Cardiac septum (tissue), 1 donor: ENCODE measurements at regions not wholly inside any gene's neighbourhood (a gene's known extent, or its start where the extent isn't known, plus 50 kb on each side); places are given as distances from the start of the nearest gene placed in this dataset.
"Not testable (repeated sequence)": the region's sequence is repeated elsewhere in the genome, so short reads cannot be mapped to it uniquely, and the experiment has no call there.

Experiments
- DNase-seq: peaks from one replicate; pipeline ENCODE4 v3.0.0-alpha.2; 2020; ENCODE audit warnings: low spot score
- intact Hi-C: fragments of 100-400 bp; cut with DNase I; formaldehyde crosslinking; loops from one replicate; pipeline ENCODE4 v1.14.0; 2022
- donor health status: DM: no; HTN: no; CAD: no.

DNA sequence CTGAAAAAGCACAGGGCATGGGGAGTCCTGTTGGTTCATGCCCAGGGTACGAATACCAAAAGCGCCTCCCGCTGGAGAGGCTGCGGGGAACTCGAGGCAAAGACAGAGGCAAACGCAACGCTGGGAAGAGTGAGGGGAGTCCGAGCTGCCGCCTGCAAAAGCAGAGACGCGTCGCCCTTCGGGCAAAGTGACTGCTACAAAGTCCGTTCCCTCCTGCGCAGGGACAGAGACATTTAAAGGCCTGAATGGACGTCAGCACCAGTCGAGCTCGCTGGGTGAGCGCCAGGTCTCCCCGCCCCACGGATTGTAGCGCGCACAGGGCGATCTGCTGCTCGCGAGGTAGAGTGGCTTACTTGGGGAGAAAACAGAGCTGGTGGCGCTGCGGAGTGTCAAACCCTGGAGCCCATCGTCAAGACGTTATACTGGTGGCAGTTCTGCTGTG lies 732.8 kb downstream of the ZWINT start:
- DNase-seq, result no peak
- intact Hi-C loops, result no loop called here

DNA sequence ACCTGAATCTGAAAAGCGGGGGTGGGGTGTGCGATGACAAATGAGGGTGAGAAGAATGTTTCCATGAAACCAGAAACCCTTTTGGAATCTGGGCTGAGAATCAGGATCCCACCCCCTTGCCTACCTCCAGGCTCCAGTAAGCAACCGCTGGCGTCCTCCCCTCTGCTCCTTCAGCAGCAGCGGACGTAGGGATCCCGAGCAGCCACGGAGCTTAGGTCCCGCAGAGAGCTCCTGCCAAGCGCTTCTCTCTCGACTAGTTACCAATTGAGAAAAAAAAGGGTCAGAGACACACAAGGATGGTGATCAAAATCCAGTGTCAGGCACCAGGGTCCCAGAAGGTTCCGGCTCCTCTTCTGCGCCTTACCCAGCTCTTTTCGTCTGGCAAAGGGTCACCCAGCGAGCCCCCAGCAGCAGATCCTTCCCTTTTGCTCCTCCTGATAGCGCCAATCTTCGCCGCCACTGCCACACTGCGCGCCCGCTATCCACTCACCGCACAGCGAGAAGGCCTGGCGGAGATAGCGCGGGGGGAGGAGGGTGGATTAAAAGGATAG lies 733.5 kb downstream of the ZWINT start:
- intact Hi-C loops, result no loop called here
- DNase-seq, result no peak

DNA sequence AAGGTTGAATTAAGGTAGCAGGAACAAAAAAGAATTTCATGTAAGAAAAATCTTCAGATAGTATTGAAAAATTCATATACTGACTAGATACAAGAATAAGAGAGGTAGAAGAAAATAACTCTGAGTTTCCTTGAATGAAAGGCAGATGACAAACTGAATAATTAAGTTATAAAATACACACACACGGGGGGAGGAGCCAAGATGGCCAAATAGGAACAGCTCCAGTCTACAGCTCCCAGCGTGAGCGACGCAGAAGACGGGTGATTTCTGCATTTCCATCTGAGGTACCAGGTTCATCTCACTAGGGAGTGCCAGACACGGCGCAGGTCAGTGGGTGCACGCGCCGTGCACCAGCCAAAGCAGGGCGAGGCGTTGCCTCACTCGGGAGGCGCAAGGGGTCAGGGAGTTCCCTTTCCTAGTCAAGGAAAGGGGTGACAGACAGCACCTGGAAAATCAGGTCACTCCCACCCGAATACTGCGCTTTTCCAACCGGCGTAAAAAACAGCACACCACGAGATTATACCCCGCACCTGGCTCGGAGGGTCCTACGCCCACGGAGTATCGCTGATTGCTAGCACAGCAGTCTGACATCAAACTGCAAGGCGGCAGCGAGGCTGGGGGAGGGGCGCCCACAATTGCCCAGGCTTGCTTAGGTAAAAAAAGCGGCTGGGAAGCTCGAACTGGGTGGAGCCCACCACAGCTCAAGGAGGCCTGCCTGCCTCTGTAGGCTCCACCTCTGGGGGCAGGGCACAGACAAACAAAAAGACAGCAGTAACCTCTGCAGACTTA lies 759.2 kb downstream of the ZWINT start:
- DNase-seq, intact Hi-C loops: not testable (repeated sequence)

DNA sequence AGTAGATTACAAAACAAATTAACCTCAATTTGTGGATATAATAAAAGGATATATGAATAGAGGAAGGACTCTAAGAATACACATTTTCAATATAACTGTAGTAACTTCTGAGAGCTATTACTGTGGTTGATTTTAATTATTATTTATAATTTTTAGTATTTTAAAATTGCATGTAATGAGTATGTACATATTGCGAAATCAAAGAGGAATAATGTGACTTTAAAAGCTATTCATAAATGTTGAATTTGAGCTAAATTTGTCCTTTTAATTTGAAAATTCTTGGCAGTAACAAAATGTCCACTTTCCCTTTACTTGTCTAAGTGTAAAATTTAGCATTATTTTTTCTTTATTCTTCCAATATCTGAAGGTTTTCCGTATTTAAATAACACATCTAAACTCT lies 750.6 kb upstream of the PCDH15 start:
- no peak for DNase-seq
- intact Hi-C loops, result no loop called here

DNA sequence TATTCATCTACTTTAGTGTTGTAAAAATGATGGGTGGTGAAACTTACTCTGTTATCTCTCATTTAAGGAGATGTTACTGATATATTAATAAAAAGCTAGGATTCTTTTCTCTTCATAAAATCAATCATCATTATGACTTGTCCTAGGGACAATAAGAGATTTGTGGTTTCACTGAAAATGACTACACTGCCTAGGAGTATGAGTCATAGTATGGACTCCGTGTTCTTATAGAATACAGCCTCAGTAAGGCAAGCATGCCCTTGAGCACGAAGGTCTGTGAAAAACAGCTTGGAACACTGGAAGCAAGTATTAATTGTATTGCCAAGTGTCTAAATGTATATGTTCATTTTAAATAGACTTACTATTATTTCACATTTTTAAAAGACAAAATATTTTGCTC lies 749.2 kb upstream of the PCDH15 start:
- DNase-seq, result no peak
- intact Hi-C loops, result no loop called here

DNA sequence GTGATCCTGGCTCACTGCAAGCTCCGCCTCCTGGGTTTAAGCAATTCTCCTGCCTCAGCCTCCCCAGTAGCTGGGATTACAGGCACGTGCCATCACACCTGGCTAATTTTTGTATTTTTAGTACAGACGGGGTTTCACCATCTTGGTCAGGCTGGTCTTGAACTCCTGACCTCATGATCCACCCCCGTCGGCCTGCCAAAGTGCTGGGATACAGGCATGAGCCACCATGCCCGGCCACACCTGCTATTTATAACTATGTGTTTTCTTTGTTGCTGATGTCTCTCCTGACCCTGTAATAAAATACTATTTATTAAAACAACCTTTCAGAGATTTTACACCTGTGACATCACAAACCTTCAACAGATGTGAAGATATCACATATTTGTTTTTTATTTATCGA lies 736.5 kb upstream of the PCDH15 start:
- DNase-seq, intact Hi-C loops: not testable (repeated sequence)

DNA sequence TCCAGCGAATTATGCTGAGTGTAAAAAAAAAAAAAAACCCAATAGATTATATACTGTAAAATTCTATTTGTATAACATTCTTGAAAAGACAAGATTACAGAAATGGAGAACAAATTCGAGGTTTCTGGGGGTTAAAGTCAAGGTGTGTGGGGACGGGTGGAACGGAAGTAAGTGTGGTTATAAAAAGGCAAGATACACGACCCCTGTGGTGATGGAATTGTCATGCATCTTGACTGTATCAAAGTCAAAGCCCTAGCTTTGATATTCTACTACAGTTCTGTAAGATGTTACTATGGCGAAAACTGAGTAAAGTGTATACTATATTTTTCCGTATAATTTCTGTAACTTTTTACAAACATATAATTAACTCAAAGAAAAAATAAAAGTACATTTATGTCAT lies 718.2 kb upstream of the PCDH15 start:
- no peak for DNase-seq
- intact Hi-C loops, result no loop called here

DNA sequence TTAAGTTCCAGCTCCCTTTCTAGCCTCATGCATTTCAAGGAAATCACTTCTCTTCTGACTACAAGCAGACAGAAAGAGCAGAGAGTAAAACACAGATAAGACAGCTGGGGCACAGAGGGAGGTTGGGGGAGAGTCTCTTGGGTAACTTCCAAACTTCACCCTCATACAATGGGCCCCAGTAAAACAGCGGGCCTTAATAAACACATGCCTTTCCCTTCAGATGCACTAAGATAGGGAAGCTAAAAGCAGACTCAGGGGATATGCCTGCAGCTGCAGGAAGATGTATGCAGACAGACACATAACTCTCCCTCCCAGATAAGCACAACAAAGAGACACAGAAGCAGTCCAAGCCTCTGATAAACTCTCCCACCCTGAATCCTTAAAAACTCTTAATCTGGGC lies 717.4 kb upstream of the PCDH15 start:
- DNase-seq, intact Hi-C loops: not testable (repeated sequence)

DNA sequence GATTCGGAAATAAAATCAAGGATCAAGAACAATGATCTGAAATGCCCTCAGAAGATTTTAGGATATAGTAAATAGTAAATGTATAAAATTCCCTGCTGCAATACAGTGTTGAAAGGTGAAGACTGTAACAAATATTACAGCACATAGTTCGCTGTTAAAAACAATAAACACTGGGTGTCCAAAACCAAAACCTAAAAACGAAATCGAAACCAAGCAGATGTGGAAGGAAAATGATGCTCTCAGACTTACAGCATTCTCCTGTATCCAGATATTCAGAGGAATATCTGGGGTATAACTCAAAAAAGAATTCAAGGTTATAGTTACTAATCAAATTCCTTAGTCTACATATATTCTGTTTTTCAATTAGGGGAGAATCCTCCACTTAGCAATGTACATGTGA lies 708.1 kb upstream of the PCDH15 start:
- intact Hi-C loops, result loop anchor here (10.0 kb wide), 1 partner anchor 414 kb away; no protein-coding TSS in a partner anchor

DNA sequence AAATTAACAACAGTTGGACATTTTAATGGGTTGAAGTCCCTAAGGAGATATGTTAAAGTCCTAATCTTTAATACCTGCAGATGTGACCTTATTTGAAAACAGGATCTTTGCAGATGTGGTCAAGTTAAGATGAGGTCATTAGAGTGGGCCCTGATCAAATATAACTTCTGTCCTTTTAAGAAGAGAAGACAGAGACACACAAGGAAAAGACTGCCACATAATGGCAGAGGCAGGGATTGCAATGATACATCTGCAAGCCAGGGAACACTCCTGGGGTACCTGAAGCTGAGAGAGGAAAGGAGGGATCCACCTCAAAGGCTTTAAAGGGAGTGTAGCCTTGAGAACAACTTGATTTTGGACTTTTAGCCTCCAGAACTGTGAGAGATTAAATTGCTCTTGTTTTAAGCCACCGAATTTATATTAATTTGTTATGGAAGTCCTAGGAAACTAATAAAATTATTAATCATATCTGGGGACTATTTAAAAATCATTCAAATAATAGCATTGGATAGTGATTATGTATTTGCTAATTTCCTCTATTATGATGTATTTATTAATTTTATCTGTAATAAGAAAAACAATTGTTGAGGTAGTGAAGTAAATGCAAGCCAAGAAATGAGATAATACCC lies 700.0 kb upstream of the PCDH15 start:
- intact Hi-C loops, result loop anchor here (10.0 kb wide), 1 partner anchor 406 kb away; no protein-coding TSS in a partner anchor
- DNase-seq, result no peak

More for the DNA sequence above, 708.1 kb upstream of the PCDH15 start:
- DNase-seq, result no peak

DNA sequence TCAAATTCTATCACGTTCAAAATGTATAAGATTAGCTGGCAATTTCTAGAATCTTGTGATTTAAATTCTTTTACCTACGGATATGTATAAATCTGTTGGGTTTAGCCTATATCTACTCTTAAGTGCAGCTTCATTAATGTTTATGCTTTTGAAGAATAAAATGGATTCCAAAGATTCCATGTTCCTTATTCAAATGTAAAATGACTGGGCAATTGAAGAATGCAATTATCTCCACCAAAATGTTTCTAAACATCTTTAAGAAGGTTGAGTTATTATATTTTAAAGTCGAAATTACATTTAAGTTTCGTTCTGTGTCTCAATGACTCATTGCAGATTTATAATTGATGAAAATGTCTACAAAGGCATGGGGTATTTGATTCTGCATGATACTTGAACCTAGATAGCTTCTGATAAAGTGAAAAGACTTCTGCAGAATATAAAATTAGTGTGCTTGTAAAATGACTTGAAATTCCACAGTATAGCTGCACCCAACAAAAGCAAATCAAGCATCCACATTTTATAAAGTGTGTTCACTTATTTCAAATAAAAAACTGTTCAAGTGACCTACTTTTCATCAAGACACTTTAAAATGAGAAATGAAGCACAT lies 697.0 kb upstream of the PCDH15 start:
- intact Hi-C loops, result no loop called here

DNA sequence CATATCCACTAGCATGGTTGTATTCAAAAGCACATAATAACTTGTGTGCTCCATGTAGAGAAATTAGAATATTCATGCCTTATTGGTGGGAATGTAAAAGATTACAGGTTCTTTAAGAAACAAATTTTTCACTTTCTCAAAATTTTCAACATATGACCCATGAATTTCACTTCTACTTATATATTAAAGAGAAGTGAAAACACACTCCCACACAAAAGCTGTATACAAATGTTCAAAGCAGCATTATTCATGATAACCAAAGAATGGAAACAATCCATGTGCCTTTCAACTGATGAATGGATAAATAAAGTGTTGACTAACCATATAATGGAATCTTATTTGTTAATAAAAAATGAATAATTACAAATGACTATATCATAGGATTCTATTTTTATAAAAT lies 694.5 kb upstream of the PCDH15 start:
- intact Hi-C loops, result no loop called here

More for the DNA sequence above, 697.0 kb upstream of the PCDH15 start:
- no peak for DNase-seq

DNA sequence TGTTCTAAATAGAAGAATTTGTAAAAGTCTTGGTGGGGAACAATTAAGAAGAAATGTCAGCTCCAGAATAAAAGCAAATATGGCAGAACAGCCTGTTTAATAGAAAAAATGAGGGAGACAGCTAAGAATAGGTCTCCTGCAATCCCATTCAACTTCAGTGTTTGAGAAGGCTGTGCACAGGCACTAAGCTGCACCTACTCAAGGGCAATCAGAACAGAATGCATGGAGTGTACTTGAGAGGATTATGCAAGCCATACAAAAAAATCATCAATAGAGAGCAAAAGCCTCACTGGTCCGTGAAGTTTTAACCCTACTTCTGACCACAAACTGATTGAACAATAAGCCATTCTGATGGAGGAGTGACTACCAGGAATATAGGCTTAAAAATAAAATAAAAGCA lies 690.7 kb upstream of the PCDH15 start:
- DNase-seq, result no peak
- intact Hi-C loops, result no loop called here

More for the DNA sequence above, 694.5 kb upstream of the PCDH15 start:
- no peak for DNase-seq

DNA sequence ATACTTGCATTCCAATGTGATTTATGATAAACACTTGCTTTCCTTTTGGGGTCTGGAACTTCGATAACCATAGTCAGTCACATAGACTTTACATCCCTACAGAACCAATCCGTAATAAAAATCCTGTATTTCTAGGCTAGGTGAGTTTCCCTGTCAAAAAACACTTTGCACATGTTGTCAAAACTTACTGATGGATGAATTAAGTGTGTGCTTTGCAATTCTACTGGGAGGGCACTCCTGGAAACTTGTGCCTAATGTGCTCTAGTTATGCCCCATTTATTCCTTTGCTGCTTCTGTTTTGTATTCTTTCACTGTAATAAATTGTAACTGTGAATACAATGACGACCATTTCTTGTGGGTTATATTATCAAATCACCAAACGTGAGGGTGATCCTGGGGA lies 684.8 kb upstream of the PCDH15 start:
- DNase-seq, result no peak
- intact Hi-C loops, result no loop called here

DNA sequence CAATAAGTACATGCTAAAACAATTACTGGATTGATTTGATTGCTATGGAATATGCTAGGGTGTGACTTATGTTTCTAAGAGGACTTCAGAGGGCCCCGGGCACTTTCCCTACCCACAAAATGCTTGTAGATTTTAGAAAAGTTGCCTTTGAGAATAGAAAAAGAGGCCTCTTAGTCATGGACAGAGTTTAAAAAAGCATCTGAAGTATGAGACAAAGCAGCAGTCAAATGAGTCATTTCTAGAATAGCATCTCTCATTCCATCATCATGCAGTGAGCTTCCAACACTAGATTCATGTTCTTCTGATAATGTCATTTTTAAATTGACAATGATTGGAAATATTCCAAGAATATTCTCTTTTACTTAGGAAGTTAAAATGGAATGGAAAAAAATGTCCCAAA lies 675.1 kb upstream of the PCDH15 start:
- intact Hi-C loops, result no loop called here
- no peak for DNase-seq

DNA sequence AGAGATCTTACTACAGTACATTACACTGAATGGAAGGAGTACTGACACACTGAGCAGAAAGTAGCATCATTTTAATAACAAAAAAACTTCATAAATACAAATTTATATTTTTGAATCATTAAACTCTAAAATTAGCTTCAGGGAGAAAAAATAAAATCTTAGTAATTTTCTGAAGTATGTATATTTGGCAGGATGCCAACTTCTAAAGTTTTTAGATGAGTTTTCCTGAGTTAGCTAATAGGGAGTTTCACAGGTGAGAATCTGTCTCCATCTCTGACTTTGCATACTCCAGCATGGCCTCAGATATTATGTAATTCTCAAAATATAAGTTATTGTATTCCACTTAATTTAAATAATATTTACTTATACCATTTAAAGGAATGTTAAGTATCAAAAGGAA lies 673.2 kb upstream of the PCDH15 start:
- DNase-seq, result no peak
- intact Hi-C loops, result no loop called here

DNA sequence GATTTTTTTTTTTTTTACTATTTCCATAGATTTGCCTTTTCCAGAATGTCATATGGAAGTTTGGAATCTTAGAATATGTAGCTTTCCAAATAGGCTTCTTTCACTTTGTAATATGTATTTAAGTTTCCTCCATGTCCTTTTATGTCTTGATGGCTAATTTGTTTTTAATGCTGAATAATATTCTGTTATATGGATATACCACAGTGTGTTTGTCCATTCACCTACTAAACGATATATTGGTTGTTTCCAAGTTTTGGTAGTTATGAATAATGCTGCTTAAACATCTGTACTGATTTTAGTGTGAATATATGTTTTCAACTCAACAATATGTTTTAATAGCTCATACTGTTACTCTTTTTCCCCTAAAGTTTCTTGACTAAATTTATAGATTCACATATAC lies 669.8 kb upstream of the PCDH15 start:
- DNase-seq, result no peak
- intact Hi-C loops, result no loop called here

DNA sequence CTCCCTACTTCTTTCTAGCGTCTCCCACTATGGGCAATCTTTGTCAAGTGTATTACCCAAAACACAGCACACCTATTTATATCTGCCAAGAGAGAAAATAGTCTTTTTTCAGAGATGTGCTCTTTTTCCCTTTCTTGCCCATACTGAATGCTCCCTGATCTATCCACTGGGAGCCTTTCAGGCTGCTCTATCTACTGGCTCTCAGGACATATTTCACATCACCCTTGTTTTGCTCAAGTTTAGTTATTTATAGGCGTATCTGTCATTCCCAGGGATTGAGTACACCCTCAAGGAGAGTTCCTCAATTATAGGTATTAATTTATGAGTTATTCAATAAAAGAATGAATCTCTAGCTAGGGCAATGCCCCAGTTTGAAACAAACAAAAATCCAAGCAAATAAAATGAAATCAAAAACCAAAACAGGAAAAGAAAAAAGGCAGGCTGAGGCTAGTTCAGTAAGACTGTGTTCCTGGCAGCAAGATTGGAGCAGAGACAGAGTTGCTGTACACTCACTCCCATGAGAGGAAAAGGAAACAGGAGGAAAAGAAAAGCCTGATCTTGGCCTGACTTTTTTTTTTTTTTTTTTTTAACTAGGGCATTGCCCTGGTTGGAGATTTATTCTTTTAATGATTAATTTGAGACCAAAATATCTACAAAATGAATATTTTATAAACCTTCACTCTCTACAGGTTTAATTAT lies 665.9 kb upstream of the PCDH15 start:
- intact Hi-C loops, result no loop called here
- DNase-seq, result no peak

DNA sequence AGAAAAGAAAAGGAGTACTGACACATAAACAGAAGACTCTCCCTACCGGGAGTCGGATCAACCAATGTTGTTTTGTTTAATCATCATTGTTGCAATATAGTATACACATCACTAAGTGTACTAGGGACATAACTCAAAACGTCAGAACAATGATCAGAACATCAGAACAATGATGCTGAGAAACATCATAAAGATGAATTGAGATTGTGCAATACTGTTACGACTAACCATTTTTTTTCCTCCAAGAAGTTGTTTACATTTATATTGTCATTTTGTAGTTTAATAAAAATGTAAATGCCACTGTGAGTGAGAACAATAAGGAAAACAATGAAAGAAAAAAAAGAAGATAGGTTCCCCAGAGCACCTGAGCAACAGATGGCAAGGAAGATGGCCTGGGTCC lies 663.1 kb upstream of the PCDH15 start:
- intact Hi-C loops, result no loop called here

DNA sequence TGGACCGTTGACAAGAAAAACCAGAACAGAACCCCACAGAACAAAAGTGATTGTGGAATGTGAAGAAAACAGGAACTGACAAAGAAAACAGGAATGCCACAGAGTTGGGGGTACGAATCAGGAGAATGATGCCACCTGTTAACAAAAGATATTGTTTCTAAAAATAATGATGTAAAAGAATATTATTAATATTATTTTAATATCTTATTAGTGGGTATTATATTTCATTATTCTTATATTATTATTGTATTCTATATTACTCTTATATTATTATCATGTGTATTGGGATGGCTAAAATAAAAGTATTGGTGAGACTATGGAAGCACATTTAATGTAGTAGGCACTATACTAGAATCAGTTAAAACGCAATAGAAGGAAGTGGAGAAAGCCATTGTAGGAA lies 659.0 kb upstream of the PCDH15 start:
- intact Hi-C loops, result no loop called here
- no peak for DNase-seq

More for the DNA sequence above, 663.1 kb upstream of the PCDH15 start:
- DNase-seq, result no peak
